Stimulated activated CD8-positive, alpha-beta memory T cell treated with anti-CD3 and anti-CD28 coated beads, Interleukin-2, amount 100 ng/mL, for 1 hour (primary cell): ENCODE measurements at regions not wholly inside any gene's neighbourhood (a gene's known extent, or its start where the extent isn't known, plus 50 kb on each side); places are given as distances from the start of the nearest gene placed in this dataset.
"Not testable (repeated sequence)": the region's sequence is repeated elsewhere in the genome, so short reads cannot be mapped to it uniquely, and the experiment has no call there.

Experiments
- DNase-seq, 2 donors: peaks; one replicate each; pipeline ENCODE4 v3.0.0-alpha.2; 2020; ENCODE audit warnings: low read depth in 2 of 2

DNA sequence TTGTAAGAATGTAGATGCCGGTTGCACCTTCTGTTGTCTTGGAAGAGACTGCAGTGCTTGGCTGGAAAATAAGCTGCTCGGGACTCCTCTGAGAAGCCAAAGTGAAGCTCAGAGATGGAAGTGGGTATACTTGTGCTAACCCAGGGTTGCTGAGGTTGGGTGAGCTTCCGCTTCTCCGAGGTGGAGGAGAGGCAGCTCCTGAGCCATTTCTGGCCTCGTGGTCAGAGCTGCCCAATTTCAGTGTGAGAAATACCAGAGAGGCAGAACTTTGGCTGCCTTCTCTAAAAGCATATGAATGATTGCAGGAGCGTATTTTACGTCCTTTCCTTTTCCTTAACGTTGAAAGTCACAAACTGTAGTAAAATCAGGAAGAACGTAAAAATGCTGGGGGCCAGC lies 292.0 kb upstream of the PLGLB2 start:
- not testable (repeated sequence) for DNase-seq

DNA sequence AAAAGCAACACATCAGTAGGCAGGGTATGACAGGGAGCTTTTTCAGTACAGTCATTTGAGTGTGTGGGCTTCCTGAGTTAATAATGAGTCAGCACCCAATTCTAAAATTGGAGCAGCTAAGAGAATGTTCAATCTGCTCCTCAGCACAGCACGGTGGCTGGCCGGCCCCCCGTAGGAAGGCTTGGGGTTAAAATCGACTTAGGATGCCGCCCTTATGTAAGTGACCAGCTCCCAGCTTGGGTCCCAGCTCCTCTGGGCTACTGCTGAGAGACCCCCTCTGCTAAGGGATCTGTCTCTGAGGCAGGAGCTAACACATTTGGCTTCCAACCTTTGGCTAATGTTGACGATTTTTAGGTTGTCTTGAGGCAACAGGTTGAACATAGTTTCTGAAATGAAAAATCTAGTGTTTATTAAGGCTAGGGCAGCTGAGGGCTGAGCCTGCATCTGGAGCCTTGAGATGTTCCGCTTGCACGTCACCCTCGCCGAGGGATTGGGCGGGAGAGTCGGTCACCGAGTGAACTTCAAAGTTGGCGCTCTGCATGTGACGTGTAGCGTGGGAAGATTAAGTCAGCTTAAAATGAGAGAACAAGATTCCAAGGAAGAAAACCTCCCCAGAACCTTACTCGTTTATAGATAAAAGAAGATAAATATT lies 291.3 kb upstream of the PLGLB2 start:
- not testable (repeated sequence) for DNase-seq

DNA sequence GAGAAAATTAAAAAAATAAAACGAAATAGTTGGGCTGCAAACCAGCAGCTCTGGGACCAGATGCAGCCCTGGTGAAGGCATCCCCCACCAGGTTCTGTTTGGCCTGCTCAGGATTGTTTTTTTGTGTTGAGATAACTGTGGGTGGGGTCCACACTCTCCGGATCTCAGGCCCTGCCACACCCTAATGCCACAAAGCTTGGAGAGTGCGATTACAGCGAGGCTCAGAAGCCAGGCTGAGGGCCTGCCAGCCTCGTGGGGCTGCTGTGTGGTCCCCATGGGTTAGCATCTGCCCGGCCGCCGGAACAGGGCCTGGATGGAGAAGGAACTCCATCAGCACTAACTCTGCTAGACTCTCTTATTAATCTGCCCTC lies 290.8 kb upstream of the PLGLB2 start:
- DNase-seq = not testable (repeated sequence)

DNA sequence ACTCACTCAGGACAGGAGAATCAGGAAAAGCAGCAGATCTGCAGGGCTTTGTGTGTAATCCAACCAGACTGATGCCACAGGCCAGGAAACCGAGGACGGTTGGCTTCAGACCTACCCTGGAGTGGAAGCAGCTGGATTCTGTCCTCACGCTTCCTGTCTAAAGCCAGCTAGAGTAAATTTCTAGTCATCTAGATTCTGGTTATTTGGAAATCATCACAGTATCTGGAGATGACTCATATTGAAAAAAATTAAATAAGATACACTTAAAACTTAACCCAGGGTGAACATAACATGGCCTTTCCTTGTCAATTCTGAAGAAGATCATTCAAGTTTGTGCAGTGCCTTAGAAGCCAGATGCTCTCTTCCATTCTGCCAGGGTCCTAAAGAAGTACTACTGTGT lies 288.9 kb upstream of the PLGLB2 start:
- DNase-seq = not testable (repeated sequence)

DNA sequence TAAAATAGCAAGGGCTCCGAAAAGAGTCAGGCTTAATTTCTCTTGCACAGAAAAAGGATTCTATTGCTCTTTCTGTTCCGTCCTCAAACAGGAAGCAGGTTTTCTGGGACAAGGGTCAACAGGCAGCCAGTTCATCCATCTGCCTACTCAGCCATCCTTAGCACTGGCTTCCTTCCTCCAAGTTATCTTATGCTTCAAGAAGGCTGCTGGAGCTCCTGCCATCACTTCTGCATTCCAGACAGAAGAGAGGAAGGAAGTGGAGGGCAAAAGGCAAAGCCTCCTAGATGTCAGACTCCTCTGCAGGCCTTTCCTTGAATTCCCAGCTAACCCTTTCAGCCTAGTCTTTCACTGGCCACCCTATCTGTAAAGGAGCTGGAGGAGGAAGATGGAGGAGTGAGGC lies 287.8 kb upstream of the PLGLB2 start:
- DNase-seq = not testable (repeated sequence)

DNA sequence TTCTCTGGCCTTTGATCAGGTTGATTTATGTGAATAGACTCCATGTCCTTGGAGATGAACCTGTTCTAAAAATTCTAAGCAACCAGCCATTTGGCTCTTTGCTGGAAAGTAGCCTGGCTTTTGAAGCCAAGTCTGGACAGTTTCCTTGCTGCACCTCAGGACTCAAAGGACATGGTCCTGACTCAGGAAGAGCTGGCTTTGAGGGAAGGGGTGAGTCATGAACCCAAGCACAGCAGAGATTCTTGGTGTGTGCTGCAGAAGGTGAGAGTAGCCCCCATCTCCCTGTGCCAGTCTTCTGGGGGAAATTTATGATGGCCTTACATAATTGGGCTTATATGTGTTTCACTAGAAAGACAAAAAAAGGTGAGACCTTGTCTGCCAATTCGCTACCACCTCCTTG lies 287.2 kb upstream of the PLGLB2 start:
- not testable (repeated sequence) for DNase-seq

DNA sequence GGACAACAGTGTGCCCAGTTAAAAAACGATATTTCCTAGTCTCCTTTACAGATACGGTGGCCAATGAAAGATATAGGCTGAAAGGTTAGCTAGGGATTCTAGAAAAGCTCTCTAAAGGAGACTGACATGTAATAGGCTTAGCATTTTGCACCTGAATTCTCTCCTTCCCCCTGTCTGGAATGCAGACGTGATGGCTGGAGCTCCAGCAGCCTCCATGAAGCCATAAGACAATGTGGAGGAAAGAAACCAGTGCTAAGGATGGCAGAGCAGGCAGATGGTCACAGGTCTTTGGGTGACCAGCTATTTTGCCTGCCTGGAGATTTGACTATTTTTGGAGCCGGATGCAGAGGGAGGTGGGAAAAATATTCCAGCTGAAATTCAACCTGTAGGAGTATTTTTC lies 286.2 kb upstream of the PLGLB2 start:
- DNase-seq = not testable (repeated sequence)

DNA sequence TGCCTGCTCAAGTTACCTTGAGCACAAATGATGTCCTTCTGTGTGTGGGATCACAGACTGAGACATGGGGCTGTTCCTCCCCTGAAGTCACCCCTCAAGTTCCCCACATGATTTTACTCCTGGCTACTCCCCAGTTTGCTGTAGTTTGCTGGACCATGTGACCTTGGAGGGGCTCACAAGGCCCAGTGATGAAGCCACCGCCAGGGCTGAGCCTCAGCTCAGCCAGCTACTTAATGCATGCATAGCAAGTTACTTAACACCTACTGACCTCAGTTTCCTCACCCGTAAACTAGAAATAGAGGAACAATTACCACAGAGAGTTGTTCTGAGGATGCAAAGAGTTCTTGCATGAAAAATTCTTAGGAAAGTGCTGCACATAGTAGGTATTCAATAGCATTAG lies 283.7 kb upstream of the PLGLB2 start:
- DNase-seq = not testable (repeated sequence)

DNA sequence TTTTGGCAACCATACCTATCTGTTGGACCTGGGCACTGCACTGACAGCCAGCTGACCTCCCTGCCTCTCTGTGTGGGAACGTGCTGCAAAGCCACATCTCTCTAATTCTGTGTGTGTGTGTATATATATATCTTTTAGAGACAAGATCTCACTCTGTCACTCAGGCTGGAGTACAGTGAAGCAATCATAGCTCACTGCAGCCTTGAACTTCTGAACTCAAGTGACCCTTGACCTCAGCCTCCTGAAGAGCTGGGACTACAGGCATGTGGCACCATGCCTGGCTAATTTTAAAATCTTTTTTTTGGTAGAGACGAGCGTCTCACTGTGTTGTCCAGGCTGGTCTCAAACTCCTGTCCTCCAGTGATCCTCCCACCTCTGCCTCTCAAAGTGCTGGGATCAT lies 282.2 kb upstream of the PLGLB2 start:
- not testable (repeated sequence) for DNase-seq

DNA sequence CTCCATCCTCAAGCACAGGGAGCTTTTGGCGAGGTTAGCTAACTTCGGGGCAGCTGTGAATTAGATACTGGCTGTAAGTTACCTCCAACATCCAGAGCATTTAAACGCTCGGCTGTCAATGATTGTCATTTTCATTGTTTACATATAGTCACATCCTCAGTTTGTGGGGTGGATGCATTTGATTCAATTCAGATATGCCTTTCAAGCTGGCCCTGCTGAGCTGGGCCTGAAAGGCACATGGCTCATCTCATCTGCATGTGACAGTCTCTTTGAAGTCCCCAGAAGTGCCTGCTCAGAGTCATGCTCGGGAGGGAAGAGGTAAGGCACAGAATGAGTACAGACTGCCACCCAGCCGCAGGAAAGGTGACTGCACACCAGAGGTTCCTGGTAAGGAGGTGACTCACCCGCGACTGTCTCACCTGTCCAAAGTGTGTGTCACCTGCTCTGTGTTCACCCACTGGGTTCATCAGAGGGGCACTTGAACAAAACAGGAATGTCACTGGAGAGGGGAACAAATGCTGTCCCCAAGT lies 281.2 kb upstream of the PLGLB2 start:
- DNase-seq = peak; percentile 11 to 51

DNA sequence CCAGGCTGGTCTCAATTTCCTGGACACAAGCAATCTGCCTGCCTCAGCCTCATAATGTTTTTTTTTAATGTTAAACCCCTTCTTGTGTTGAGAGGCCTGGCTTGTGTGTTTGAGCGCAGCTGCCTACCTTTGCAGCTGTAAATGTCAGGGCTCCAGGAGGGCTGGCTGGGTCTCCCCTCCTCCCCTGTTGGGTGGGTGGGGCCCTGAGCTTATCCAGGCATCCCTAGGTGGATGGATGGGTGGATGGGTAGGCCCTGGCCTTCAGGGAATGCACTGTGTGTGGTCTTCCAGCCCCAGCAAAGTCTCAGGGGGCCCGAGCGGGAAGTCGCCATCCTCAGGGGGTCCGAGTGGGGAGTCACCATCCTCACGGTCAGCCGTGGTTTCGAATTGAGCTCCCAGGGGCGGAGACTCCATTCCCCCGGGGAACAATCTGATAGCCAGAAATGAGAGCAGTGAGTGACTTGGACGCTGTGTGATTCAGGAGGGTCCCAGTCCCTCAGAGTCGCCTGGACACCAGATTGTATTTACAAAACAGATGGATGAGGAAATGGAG lies 279.4 kb upstream of the PLGLB2 start:
- not testable (repeated sequence) for DNase-seq

DNA sequence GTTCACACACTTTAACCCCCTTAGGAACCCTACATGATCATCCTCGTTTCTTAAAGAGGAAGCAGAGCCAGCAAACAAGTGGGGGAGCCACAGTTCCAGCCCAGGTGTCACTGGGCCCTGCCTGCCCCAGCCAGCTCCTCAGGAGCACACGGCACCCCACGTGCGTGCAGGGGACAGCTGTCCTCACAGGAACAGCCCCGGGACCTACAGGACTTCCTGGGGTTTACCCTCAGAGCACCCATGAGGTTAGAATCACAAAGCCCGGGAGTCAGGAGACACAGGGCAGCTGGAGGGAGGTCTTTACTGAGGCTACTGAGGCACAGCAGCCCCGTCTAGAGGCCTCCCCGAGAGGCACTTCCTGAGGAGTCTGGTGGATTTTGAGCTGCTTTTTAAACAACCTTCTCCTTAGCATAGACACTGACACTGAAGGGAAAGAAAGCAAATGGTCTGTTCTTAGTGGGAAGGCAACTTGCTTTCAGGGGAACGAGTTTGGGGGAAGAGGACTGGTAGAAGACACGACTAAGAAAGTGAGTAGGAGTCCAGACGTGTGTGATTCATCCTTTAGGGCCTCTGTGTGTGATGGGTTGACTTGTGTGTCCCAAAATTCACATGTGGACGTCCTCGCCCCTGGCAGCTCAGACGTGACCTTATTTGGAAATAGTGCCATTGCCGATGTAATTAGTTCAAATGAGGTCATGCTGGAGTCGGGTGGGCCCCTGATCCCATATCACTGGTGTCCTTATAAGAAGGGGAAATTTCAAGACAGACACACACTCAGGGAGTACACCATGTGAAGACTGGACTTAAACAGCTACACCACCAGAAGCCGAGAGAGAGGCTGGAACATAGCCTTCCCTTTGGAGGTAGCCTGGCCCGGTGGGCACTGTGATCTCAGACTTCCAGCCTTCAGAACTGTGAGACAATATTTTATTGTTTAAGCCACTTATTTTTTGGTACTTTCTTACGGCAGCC lies 278.4 kb upstream of the PLGLB2 start:
- DNase-seq = not testable (repeated sequence)

DNA sequence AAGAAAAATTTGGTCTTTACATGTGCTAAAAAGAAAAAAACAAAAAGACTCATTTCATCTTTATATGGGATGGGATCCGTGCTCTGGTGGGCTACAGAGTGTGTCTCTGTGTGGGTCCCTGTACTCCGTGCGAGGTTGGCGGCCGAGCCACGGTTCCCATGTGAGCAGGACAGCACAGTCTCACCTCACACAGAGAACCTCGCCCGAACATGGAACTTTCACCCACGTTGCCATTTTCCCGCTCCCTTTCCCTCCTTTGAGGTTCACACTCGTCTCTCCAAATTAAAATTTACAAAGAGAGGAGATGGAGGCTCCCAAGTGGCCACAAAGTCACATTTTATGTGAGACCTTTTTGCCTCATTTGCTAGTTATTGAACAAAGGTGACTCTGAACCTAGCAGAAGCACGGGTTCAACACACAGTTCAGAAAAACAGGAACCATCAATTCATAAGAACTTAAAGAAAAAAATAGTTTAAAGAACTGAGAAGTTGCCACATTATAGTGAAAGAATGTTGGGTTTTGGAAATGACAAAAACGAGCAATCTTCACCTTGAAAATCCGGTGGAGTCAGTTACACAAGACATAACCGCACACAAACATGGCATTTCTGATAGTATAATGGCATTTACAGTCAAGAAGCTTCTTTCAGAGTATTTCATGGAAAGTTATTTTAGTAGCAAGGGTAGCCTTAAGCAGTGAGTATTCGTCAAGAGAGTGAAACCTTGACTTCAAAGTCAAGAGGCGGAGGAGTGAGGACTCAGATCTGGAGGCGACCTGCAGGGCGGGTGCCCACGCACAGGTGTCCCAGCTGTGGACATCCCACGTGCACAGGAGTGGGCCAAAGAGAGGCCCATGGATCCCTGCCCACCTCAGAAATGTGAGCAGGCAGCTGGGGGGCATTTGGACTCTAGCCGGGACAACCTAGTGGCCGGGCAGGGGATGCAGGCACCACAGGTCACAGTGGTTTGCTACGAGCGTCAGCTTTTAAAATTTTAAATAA lies 277.2 kb upstream of the PLGLB2 start:
- DNase-seq = not testable (repeated sequence)

DNA sequence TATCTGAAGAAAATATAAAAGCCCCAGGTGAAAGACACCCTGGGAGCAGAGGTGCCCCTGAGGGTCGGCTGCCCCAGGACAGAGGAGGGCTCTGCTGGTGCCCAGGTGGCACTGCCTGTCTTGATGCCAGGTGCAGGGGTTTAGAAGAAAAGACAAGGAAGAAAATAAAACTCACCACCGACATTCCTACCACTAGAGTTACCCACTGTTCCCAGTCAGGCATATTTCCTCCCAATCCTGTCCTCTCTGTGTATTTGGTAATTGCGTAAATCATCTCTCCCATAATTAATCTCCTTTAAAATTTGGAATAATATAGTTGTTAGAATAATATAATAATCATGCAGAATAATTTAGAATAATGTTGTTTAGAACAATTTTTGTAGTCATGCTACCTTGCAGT lies 276.4 kb upstream of the PLGLB2 start:
- DNase-seq = not testable (repeated sequence)

DNA sequence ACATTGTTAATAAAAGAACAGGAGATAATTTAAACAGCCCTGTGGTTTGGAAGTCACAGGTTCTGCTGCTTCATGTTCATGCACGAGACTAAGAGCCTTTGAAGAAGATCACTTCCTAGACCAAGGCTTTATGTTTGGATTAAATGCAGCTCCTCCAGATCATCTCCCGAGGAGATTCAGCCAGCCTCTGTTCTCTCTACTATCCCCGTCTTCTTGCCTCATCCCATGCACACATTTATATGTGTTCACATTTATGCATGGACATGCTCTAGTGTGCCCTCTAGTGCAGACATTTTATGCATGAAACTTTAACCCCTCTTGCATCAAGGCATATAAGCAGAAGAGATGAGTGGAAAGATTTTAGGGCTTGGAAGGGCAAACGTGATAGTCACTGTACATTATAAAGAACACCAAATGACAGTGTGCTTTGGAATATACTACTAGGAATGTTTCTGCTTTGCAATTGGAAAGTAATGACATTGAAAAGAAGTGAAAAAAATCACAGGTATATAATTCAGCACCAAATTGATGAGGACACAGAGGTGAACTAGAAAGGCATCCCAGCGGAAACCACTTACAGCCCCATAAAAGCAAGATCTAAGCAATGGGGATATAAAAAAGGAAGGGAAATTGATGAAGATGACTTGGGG lies 271.5 kb upstream of the PLGLB2 start:
- not testable (repeated sequence) for DNase-seq

DNA sequence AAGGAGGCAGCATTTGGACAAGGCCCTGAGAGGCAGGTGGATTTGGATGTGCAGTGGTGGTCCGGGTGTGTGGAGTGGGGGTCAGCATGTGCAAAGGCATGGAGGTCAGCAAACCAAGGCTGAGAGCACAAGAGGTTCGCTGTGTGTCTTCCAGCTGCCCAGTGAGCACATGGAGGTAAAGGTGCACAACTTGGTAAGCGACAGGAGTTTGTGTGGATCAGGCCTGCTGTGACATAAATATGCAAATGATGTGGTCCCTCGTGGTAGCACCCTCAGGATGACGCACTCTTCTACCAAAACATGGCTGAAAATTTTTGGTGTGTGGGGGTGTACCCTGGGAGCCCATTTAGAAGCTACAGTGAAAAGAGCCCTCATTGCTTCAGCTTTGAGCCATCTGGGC lies 271.0 kb upstream of the PLGLB2 start:
- not testable (repeated sequence) for DNase-seq

DNA sequence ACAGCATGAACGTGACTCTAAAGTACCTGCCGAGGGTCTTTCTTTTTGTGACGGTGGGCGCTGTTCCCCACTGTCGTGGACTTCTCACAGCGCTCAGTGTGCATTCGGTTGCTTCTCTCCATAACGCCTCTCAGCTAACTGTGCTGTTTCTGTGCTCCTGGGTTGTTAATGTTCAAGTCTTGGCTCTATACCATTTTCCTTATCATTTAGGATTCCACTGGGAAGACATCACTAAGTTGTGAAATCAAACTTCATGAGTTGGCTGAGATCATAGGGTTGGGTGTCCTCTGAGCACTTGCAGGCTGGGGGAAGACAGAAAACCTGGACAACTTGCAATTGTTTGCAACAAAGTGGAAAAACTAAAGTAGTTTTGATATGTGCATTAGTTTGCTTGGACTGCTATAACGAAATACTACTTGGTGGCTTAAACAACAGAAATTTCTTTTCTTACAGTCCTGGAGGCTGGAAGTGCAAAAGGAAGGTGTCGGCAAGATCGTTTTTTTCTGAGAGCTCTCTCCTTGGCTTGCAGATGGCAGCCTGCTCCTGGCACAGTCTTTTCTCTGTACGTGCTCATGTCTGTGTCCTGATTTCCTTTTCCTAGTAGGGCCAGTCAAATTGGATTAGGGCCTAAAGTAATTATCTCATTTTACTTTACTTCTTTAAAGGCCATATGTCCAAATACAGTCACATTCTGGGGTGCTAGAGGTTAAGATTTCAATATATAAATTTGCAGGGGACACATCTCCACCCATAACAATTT lies 270.0 kb upstream of the PLGLB2 start:
- DNase-seq = not testable (repeated sequence)

DNA sequence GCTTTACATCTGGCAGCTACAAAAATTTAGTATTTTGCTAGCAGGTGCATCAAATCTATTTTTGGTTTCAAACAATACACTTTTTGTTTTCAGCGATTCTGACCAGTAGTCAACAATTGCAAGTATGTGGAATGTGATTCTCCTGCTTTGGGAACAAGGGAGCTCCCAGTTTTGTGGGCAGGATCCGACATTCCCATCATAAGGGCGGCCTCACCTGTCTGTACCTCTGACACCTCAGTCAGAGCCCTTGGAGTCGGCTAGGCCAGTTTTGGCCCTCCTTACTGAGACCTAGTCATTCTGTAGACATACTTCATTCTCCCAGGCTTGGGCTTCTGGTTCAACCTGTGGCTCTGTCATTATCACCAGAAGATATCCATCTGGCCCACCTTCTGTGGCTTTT lies 269.0 kb upstream of the PLGLB2 start:
- not testable (repeated sequence) for DNase-seq

DNA sequence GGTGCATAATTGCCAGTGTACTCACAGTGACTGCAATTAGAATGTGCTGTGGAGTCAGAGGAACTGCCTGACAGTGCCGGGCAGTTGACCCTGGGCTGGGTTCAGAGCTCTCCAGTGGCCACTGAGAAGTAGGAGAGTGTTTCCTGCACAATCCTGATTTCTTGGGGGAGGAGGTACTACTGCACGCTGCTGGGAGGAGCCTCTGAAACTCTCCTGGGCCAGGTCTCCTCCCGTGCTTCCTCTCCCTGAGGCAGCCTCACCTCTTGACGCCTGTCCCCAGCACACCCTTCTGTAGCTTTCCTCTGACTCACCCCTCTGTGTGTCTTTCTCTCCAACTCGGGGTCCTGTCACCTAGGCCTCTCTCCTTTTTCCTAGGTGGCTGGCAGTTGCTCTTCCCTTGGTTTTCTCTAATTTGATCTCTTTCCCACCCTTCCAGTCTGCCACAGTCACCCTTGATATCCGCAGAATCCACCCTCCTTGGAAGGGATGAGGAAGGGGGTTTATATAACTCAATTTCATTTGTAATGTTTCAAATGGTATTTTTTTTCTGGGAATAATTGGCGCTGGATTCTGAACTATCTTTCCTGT lies 264.7 kb upstream of the PLGLB2 start:
- DNase-seq = not testable (repeated sequence)
